Adrenal gland (tissue), 9 donors: ENCODE measurements at regions not wholly inside any gene's neighbourhood (a gene's known extent, or its start where the extent isn't known, plus 50 kb on each side); places are given as distances from the start of the nearest gene placed in this dataset.

Experiments used
- DNase-seq, 7 donors: peaks; one replicate each; pipeline ENCODE4 v3.0.0-alpha.2; 2019 to 2020
- H3K27ac ChIP-seq, 5 donors: fragments of 200-600 bp; sonication (generic) in 4 of 5; 1 replicate in 3 of 5; 2 replicates in 2 of 5; pipeline versions ENCODE4 v1.5.1 to v1.8.0; 2016 to 2020; ENCODE audit warnings: mild to moderate bottlenecking in 1 of 5
- H3K27me3 ChIP-seq: fragments of 200-600 bp; 2 replicates; pipeline ENCODE4 v1.8.0; 2021
- H3K36me3 ChIP-seq, 2 donors: fragments of 200-600 bp; replicated peaks in 1 of 2; 1 replicate in 1 of 2; 2 replicates in 1 of 2; pipeline versions ENCODE4 v1.5.1 to v1.8.0; 2018 to 2022
- H3K4me1 ChIP-seq, 2 donors: fragments of 200-600 bp; replicated peaks in 1 of 2; 1 replicate in 1 of 2; 2 replicates in 1 of 2; pipeline versions ENCODE4 v1.5.1 to v1.8.0; 2018 to 2021
- H3K4me3 ChIP-seq, 4 donors: fragments of 200-600 bp; sonication (generic) in 3 of 4; one replicate each; pipeline ENCODE4 v1.5.1; 2016 to 2018
- H3K9me3 ChIP-seq, 3 donors: fragments of 200-600 bp; sonication (generic) in 1 of 3; replicated peaks in 1 of 3; 1 replicate in 2 of 3; 2 replicates in 1 of 3; pipeline versions ENCODE4 v1.5.1 to v1.8.0; 2016 to 2021
- CTCF ChIP-seq, 6 experiments: fragments of 450-650 bp in 4 of 6; fragments of 200-600 bp in 2 of 6; sonication (generic) in 1 of 6; IDR thresholded peaks; 1 replicate in 5 of 6; 2 replicates in 1 of 6; pipeline versions ENCODE4 v1.5.1 to v1.8.0; 2016 to 2021; ENCODE audit warnings: antibody characterized with exemption in 6 of 6, mild to moderate bottlenecking in 2 of 6, moderate library complexity in 1 of 6
- POLR2A ChIP-seq, 2 donors: fragments of 450-650 bp; IDR thresholded peaks; one replicate each; pipeline ENCODE4 v1.6.1; 2017; ENCODE audit warnings: antibody characterized with exemption in 2 of 2, mild to moderate bottlenecking in 2 of 2, moderate library complexity in 1 of 2
- WGBS, 4 donors: extraction: QIAGEN DNeasy Blood & Tissue Kit in 2 of 4; methylation state at CpG; one replicate each; pipeline versions ENCODE4 v1.1.5 to v1.1.7; 2013 to 2017; 5-methylcytosine and 5-hydroxymethylcytosine counted together
- intact Hi-C, 2 donors: fragments of 100-400 bp; cut with DNase I; formaldehyde crosslinking; loops; one replicate each; pipeline versions ENCODE4 v1.14.1 to v1.15.0; 2022 to 2023
- donor health status: healthy with polysubstance abuse.
- donor health status: Bipolar disorder and iron deficiency.
- donor health status: DM: yes; HTN: yes; CAD: no.
- donor health status: DM: no; HTN: no; CAD: no.
- donor health status: DM: no; HTN: no; CAD: no.

- Histone ChIP-seq H3K4me1 (no peaks in the 10 kb centered on the region), H3K9me3 (peaks cover 0 to 5% (median 0%) of the 10 kb centered on the region in 3 donors), H3K27me3 (no peaks in the 10 kb centered on the region), H3K36me3 (no peaks in the 10 kb centered on the region), H3K4me3 (no peak overlapping the region), H3K27ac (no peak overlapping the region)
- TF ChIP-seq POLR2A (IDR thresholded peaks at IDR 0.05) (no peak), CTCF (IDR thresholded peaks at IDR 0.05) (no peak)
- intact Hi-C loops, result no loop called here
- no peak for DNase-seq
- 73 to 88% (median 79%) methylated on average over 1 of the region's 1 CpG for whole genome bisulfite sequencing, 4 donors
Observed at GRCh38 chr10:65126288-65126687, 1605.1 kb downstream of the REEP3 start.

GRCh38 chr10:65128277-65128676, 1607.1 kb downstream of the REEP3 start:
- Histone ChIP-seq H3K36me3 (no peaks in the 10 kb centered on the region), H3K9me3 (peaks cover 0 to 5% (median 0%) of the 10 kb centered on the region in 3 donors), H3K4me1 (no peaks in the 10 kb centered on the region), H3K27me3 (no peaks in the 10 kb centered on the region), H3K4me3 (no peak overlapping the region), H3K27ac (no peak overlapping the region)
- no peak for DNase-seq
- TF ChIP-seq POLR2A (IDR thresholded peaks at IDR 0.05) (no peak), CTCF (IDR thresholded peaks at IDR 0.05) (no peak)
- 59 to 87% (median 67%) methylated on average over 2 of the region's 2 CpGs for WGBS, 4 donors
- intact Hi-C loops, result no loop called here

GRCh38 chr10:65130162-65130758, 1609.1 kb downstream of the REEP3 start:
- no peaks in the 10 kb centered on the region for H3K36me3 ChIP-seq
- H3K4me1 ChIP-seq, result no peaks in the 10 kb centered on the region
- H3K4me3 ChIP-seq, result no peak overlapping the region
- no peak for TF ChIP-seq CTCF (IDR thresholded peaks at IDR 0.05)
- TF ChIP-seq POLR2A (IDR thresholded peaks at IDR 0.05), result no peak
- H3K27ac ChIP-seq, result no peak overlapping the region
- intact Hi-C loops, result no loop called here
- 36 to 53% (median 47%) methylated on average over 1 of the region's 1 CpG for WGBS, 4 donors
- H3K9me3 ChIP-seq, result peaks cover 0 to 5% (median 4%) of the 10 kb centered on the region in 3 donors
- no peaks in the 10 kb centered on the region for H3K27me3 ChIP-seq
- DNase-seq, result no peak

- WGBS, 4 donors, result 84 to 94% (median 90%) methylated on average over 5 of the region's 5 CpGs
- TF ChIP-seq CTCF (IDR thresholded peaks at IDR 0.05) (no peak), POLR2A (IDR thresholded peaks at IDR 0.05) (no peak)
- intact Hi-C loops, result no loop called here
Observed at GRCh38 chr10:65133652-65134051, 1612.5 kb downstream of the REEP3 start.

More at GRCh38 chr10:65133652-65134051, 1612.5 kb downstream of the REEP3 start:
- Histone ChIP-seq H3K4me1 (no peaks in the 10 kb centered on the region), H3K9me3 (peaks cover 0 to 5% (median 4%) of the 10 kb centered on the region in 3 donors), H3K4me3 (no peak overlapping the region), H3K36me3 (no peaks in the 10 kb centered on the region), H3K27me3 (no peaks in the 10 kb centered on the region), H3K27ac (no peak overlapping the region)
- DNase-seq, result no peak
